ENCODE measurements at regions not wholly inside any gene's neighbourhood (a gene's known extent, or its start where the extent isn't known, plus 50 kb on each side); places are given as distances from the start of the nearest gene placed in this dataset.
"Not testable (repeated sequence)": the region's sequence is repeated elsewhere in the genome, so short reads cannot be mapped to it uniquely, and the experiment has no call there.

DNA sequence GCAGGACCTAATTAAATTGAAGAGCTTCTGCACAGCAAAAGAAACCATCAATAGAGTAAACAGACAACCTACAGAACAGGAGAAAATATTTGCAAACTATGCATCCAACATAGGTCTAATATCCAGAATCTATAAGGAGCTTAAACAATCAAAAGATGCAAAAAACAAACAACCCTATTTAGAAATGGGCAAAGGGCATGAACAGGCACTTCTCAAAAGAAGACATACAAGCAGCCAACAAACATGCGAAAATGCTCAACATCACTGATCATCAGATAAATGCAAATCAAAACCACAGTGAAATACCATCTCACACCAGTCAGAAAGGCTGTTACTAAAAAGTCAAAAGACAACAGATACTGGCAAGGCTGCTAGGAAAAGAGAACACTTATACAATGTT lies 189.2 kb downstream of the CYP26B1 start:
- not testable (repeated sequence) for DNase-seq (ENCODE audit: low read depth in 2 of 2)

GRCh38 chr2:71952572-71953188 lies 195.0 kb downstream of the CYP26B1 start:
- no peak for DNase-seq (ENCODE audit: low read depth in 2 of 2)

DNA sequence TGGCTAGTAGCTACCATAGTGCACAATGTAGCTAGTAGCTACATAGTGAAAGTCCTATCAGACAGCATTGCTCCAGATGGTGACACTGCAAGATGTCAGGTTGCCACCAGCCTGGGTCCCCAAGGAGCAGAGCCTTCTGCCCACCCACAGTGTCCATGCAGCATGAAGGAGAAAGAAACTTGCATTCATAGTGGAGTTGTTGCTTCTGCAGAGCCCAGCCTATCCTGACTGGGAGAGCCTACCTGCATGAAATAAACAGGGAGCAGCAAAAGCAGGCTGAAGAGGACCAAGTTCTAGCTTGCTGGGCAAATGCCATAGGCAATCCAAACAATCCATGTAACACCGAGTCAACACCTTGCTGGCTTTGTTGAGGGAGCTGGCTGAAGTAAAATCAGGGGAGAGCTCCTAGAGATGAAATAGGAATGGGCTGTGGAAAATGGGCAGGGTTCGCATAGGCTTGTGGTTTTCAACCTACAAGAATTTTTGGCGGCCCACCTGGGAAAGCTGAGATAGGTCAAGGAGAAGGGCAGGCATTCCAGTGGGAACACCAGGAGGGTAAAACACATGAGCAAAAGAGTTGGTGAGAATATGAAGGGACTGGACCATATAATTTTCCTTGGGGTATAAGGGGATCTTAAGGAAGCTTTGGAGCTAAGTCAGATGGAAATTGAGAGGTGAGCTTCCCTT lies 195.8 kb downstream of the CYP26B1 start:
- no peak for DNase-seq (ENCODE audit: low read depth in 2 of 2)

GRCh38 chr2:71951083-71951468 lies 196.6 kb downstream of the CYP26B1 start:
- DNase-seq (ENCODE audit: low read depth in 2 of 2) = no peak

- no peak for DNase-seq (ENCODE audit: low read depth in 2 of 2)
Measured at GRCh38 chr2:71950256-71951082, 197.2 kb downstream of the CYP26B1 start.

DNA sequence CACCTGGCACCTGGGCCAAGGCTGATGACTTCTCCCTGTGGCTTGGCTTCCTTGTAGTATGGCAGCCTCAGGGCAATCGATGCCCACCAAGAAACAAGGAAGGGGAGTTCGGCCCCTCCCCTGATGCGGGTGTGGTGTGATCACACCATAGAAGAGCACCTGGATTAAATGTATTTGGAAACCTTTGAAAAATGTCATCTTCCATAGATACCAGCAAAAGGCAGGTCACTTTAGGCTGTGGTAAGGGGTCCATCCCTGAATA lies 198.2 kb downstream of the CYP26B1 start:
- no peak for DNase-seq (ENCODE audit: low read depth in 2 of 2)

DNA sequence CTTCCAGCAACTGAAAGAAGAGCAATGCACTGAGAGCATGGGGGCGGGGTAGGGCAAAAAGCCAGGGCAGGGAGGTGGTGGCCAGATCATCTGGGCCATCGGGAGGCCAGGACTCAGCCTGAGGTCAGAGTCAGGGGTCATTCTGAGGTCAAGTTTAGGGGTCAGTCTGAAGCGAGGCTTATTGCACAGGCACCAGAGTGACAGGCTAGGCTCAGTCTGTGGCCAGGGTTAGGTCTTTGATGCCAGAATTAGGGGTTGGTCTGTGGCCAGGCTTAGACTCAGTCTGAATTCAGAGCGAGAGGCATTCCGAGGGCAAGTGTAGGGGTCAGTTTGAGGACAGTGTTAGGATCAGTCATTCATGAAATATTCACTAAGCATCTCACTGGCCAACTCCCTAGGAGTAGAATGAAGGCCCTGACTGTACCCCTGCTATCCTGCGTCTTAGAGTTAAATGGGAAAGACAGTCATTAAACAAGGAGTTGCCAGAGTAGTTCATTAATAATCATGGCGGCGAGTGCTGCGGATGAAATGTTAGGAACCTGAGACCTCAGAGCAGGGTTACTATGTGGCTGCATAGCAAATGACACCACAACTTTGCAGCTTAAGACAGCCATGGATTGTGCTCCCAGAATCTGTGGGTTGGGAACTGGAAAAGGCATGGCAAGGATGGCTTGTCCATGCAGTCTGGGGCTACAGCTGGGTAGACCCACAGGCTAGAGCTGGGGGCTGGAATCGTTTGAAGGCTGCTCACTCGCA lies 198.7 kb downstream of the CYP26B1 start:
- DNase-seq (ENCODE audit: low read depth in 2 of 2) = no peak

DNA sequence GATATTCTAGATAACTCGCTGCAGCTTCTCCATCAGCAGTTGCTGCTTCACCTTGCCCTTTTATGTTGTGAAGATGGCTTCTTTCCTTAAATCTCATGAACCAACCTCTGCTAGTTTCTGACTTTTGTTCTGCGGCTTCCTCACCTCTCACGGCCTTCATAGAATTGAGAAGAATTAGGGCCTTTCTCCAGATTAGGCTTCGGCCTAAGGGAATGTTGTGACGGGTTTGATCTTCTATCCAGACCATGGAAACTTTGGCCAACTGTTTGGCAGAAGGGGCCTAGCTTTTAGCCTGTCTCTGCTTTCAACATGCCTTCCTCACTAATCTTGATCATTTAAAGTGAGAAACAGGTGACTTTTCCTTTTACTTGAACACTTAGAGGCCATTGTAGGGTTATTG lies 199.9 kb downstream of the CYP26B1 start:
- no peak for DNase-seq (ENCODE audit: low read depth in 2 of 2)

GRCh38 chr2:71945603-71945959 lies 202.1 kb downstream of the CYP26B1 start:
- no peak for DNase-seq (ENCODE audit: low read depth in 2 of 2)

- DNase-seq (ENCODE audit: low read depth in 2 of 2) = no peak
Measured at GRCh38 chr2:71944806-71945602, 202.7 kb downstream of the CYP26B1 start.

DNA sequence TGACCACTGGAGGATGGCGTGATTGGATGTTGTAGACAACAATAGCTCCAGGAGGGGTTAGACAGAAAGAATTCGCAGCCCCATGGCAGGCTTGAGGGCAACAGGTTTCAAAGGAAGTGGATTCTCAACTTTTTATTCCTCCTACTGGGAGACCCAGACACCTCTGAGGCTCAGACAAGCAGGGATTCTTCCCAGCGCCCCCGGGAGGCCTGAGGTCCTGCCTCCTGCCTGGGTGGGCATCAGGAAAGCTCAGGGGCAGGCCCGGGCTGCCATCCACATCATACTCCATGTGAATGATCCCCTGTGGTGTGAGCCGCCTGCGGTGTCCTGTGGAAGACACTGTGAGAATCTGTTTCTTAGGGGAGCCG lies 203.5 kb downstream of the CYP26B1 start:
- DNase-seq (ENCODE audit: low read depth in 2 of 2) = no peak

- no peak for DNase-seq (ENCODE audit: low read depth in 2 of 2)
Measured at GRCh38 chr2:71943238-71944182, 204.2 kb downstream of the CYP26B1 start.

DNA sequence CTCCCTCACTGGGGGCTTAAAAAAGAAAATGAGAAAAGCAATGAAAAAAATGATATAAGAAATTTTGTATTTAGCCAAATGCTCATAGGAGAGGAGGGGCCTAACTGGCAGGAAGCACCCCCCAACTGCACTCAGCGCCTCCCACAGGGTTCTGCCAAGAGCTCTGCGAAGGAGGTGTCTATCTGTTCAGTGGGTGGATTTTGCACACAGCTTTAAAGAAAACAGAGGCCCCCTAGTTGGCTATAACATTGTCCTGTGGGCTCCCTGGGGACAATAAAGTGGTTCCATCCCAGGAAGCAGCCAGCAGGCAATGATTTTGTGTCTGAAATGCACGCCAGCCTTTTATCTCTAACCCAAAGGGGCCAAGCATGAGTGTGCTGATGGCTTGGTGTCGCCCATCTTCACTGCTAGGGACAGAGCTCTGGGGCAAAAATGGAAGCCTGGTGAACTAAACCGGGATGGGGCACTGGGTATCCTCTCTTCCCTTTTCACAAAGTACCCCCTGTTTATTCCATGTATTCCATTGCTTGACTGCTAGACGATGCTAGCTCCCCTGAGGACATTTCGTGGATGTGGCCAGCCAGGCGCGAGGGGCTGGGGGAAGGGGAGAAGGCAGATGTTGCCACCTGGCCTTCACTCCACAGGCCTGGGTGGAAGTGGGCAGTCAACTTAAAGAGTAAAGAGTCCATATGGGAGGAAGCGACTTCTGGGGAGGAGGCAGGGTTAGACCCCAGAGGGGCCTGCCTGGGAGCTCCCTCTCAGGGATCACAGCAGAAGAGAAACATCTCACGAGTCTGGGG lies 205.7 kb downstream of the CYP26B1 start:
- no peak for DNase-seq (ENCODE audit: low read depth in 2 of 2)

GRCh38 chr2:71940695-71941094 lies 207.0 kb downstream of the CYP26B1 start:
- DNase-seq (ENCODE audit: low read depth in 2 of 2) = no peak

- no peak for DNase-seq (ENCODE audit: low read depth in 2 of 2)
Measured at GRCh38 chr2:71939588-71940535, 207.8 kb downstream of the CYP26B1 start.

GRCh38 chr2:71938659-71939587 lies 208.7 kb downstream of the CYP26B1 start:
- no peak for DNase-seq (ENCODE audit: low read depth in 2 of 2)

- DNase-seq (ENCODE audit: low read depth in 2 of 2) = no peak
Measured at GRCh38 chr2:71938108-71938507, 209.6 kb downstream of the CYP26B1 start.

- no peak for DNase-seq (ENCODE audit: low read depth in 2 of 2)
Measured at GRCh38 chr2:71937396-71937795, 210.3 kb downstream of the CYP26B1 start.

Measured in stimulated activated CD8-positive, alpha-beta memory T cell treated with anti-CD3 and anti-CD28 coated beads, Interleukin-2, amount 100 ng/mL, for 48 hours (primary cell).